MCF 10A (cell line): ENCODE measurements at regions not wholly inside any gene's neighbourhood (a gene's known extent, or its start where the extent isn't known, plus 50 kb on each side); places are given as distances from the start of the nearest gene placed in this dataset.

ENCODE experiments used
- BruUV-seq: library from RNA; stranded (reverse); fragments of 400-500 nt; replicated peaks from 2 replicates; lab custom pipeline; 2021; lab: Mats Ljungman, UMichigan
- CTCF ChIA-PET: fragments of 300-600 bp; sonication (Branson Sonifier 250); formaldehyde crosslinking; extraction: SDS; loops from one replicate; lab custom pipeline; 2021; ENCODE audit warnings: antibody characterized with exemption, inconsistent platforms; lab: Yijun Ruan, JAX
- POLR2A ChIA-PET: fragments of 300-600, 350-650 bp; sonication (Branson Sonifier 250); formaldehyde crosslinking; extraction: SDS; loops from one replicate; lab custom pipeline; 2020; ENCODE audit warnings: antibody characterized with exemption, inconsistent platforms; lab: Yijun Ruan, JAX
- DNase-seq: peaks from one replicate; pipeline ENCODE4 v3.0.0-alpha.2; 2018; ENCODE audit not compliant: unreplicated experiment
- H3K27ac Mint-ChIP-seq: one replicate; pipeline ENCODE4 v1.8.0; 2022; ENCODE audit warnings: mild to moderate bottlenecking, low read depth, mixed read lengths; ENCODE audit not compliant: unreplicated experiment
- H3K27me3 Mint-ChIP-seq: one replicate; pipeline ENCODE4 v1.8.0; 2022; ENCODE audit warnings: mixed read lengths; ENCODE audit not compliant: insufficient read depth, unreplicated experiment
- H3K36me3 Mint-ChIP-seq: one replicate; pipeline ENCODE4 v1.8.0; 2022; ENCODE audit warnings: mild to moderate bottlenecking, moderate library complexity, mixed read lengths; ENCODE audit not compliant: insufficient read depth, unreplicated experiment
- H3K4me1 Mint-ChIP-seq: one replicate; pipeline ENCODE4 v1.8.0; 2022; ENCODE audit warnings: mixed read lengths; ENCODE audit not compliant: insufficient read depth, unreplicated experiment
- H3K4me3 Mint-ChIP-seq: one replicate; pipeline ENCODE4 v1.8.0; 2022; ENCODE audit warnings: mild to moderate bottlenecking, moderate library complexity, mixed read lengths; ENCODE audit not compliant: unreplicated experiment
- H3K9me3 Mint-ChIP-seq: one replicate; pipeline ENCODE4 v1.8.0; 2022; ENCODE audit warnings: mixed read lengths; ENCODE audit not compliant: unreplicated experiment
- CTCF ChIP-seq: fragments of 200-600 bp; IDR thresholded peaks from one replicate; pipeline ENCODE4 v1.8.0; 2022; ENCODE audit warnings: antibody characterized with exemption, mild to moderate bottlenecking; ENCODE audit not compliant: unreplicated experiment
- intact Hi-C: fragments of 100-400 bp; cut with micrococcal nuclease; formaldehyde crosslinking; loops from 2 replicates; pipeline ENCODE4 v1.14.1; 2022

GRCh38 chr4:14700544-14700943 lies 301.7 kb upstream of the CPEB2 start:
- ChIA-PET POLR2A (no interaction called here), CTCF (interaction anchor here (0.6 to 0.9 kb wide), 3 partner anchors 21 to 1045 kb away, joined by 3 to 4 read pairs (median 3); no protein-coding TSS in a partner anchor)
- Mint-ChIP-seq H3K9me3 (no peaks in the 10 kb centered on the region), H3K36me3 (no peaks in the 10 kb centered on the region), H3K4me1 (no peaks in the 10 kb centered on the region), H3K27me3 (no peaks in the 10 kb centered on the region), H3K4me3 (no peak overlapping the region), H3K27ac (no peak overlapping the region)
- DNase-seq, result no peak
- TF ChIP-seq CTCF, result no peak
- no TSS peak for BruUV-seq
- intact Hi-C loops, result no loop called here

- no peaks in the 10 kb centered on the region for H3K4me1 Mint-ChIP-seq
- H3K27ac Mint-ChIP-seq, result no peak overlapping the region
- ChIA-PET POLR2A (no interaction called here), CTCF (interaction anchor here (0.6 to 1.0 kb wide), 2 partner anchors 28 to 358 kb away, joined by 3 read pairs; no protein-coding TSS in a partner anchor)
- BruUV-seq, result no TSS peak
- no peak overlapping the region for H3K4me3 Mint-ChIP-seq
- intact Hi-C loops, result no loop called here
- no peaks in the 10 kb centered on the region for H3K36me3 Mint-ChIP-seq
- H3K9me3 Mint-ChIP-seq, result no peaks in the 10 kb centered on the region
- TF ChIP-seq CTCF, result no peak
- DNase-seq, result no peak
- H3K27me3 Mint-ChIP-seq, result no peaks in the 10 kb centered on the region
These were observed 300.9 kb upstream of the CPEB2 start for GRCh38 chr4:14701389-14701788.

- Mint-ChIP-seq H3K4me3 (no peak overlapping the region), H3K4me1 (no peaks in the 10 kb centered on the region), H3K27me3 (no peaks in the 10 kb centered on the region), H3K36me3 (no peaks in the 10 kb centered on the region), H3K27ac (no peak overlapping the region), H3K9me3 (no peaks in the 10 kb centered on the region)
- no peak for TF ChIP-seq CTCF
- no TSS peak for BruUV-seq
- no peak for DNase-seq
- ChIA-PET POLR2A (interaction anchor here (0.7 kb wide), 1 partner anchor 365 kb away, joined by 3 read pairs; no protein-coding TSS in a partner anchor), CTCF (interaction anchor here (1.0 kb wide), 1 partner anchor 28 kb away, joined by 3 read pairs; no protein-coding TSS in a partner anchor)
- intact Hi-C loops, result no loop called here
These were observed 300.4 kb upstream of the CPEB2 start for GRCh38 chr4:14701896-14702295.

- no peak for TF ChIP-seq CTCF
- ChIA-PET CTCF (interaction anchor here (0.5 kb wide), 1 partner anchor 1985 kb away, joined by 3 read pairs; no protein-coding TSS in a partner anchor), POLR2A (interaction anchor here (1.6 kb wide), 1 partner anchor 10 kb away, joined by 3 read pairs; no protein-coding TSS in a partner anchor)
- H3K4me3 Mint-ChIP-seq, result no peak overlapping the region
- H3K36me3 Mint-ChIP-seq, result no peaks in the 10 kb centered on the region
- H3K27me3 Mint-ChIP-seq, result no peaks in the 10 kb centered on the region
- intact Hi-C loops, result no loop called here
- BruUV-seq, result no TSS peak
- DNase-seq, result no peak
- no peaks in the 10 kb centered on the region for H3K4me1 Mint-ChIP-seq
- H3K9me3 Mint-ChIP-seq, result no peaks in the 10 kb centered on the region
- H3K27ac Mint-ChIP-seq, result no peak overlapping the region
These were observed 293.7 kb upstream of the CPEB2 start for GRCh38 chr4:14708574-14708973.
